Keratinocyte (primary cell): ENCODE measurements at regions not wholly inside any gene's neighbourhood (a gene's known extent, or its start where the extent isn't known, plus 50 kb on each side); places are given as distances from the start of the nearest gene placed in this dataset.

Experiments
- DNase-seq: peaks from one replicate; pipeline ENCODE4 v3.0.0-alpha.2; 2011; ENCODE audit warnings: low read depth, missing footprints, low spot score
- FAIRE-seq: peaks from 2 replicates; lab custom pipeline; 2011; peaks lifted over from hg19 to GRCh38; lab: Jason Lieb, UNC
- H2AFZ ChIP-seq: 2 replicates; pipeline ENCODE4 v1.6.0; 2012; ENCODE audit warnings: low read length, control low read depth, inconsistent platforms; ENCODE audit not compliant: control insufficient read depth
- H3K27ac ChIP-seq: 2 replicates; pipeline ENCODE4 v1.5.1; 2011; ENCODE audit warnings: low read length; ENCODE audit not compliant: control insufficient read depth, insufficient read depth
- H3K27me3 ChIP-seq: 3 replicates; pipeline ENCODE4 v1.6.0; 2011; ENCODE audit warnings: low read length; ENCODE audit not compliant: control insufficient read depth, insufficient read depth; ENCODE audit errors: extremely low read depth
- H3K36me3 ChIP-seq, 2 experiments: 2 replicates in 1 of 2; 3 replicates in 1 of 2; pipeline ENCODE4 v1.5.1; 2011; ENCODE audit warnings: low read length in 2 of 2, mild to moderate bottlenecking in 1 of 2; ENCODE audit not compliant: control insufficient read depth in 2 of 2, insufficient read depth in 2 of 2; ENCODE audit errors: extremely low read depth in 1 of 2
- H3K4me1 ChIP-seq: 3 replicates; pipeline ENCODE4 v1.5.1; 2011; ENCODE audit warnings: low read length; ENCODE audit not compliant: control insufficient read depth, insufficient read depth; ENCODE audit errors: extremely low read depth
- H3K4me2 ChIP-seq: 3 replicates; pipeline ENCODE4 v1.6.0; 2011; ENCODE audit warnings: low read depth, low read length; ENCODE audit not compliant: control insufficient read depth, insufficient read depth; ENCODE audit errors: extremely low read depth
- H3K4me3 ChIP-seq, 3 experiments: fragments of 200-600 bp in 1 of 3; sonication (generic) in 1 of 3; 2 replicates in 2 of 3; 3 replicates in 1 of 3; pipeline ENCODE4 v1.5.1; 2011 to 2016; ENCODE audit warnings: low read length in 3 of 3, mild to moderate bottlenecking in 3 of 3, control low read depth in 2 of 3, inconsistent platforms in 1 of 3, low read depth in 1 of 3, mixed read lengths in 1 of 3, mixed run types in 1 of 3, moderate library complexity in 1 of 3; ENCODE audit not compliant: control insufficient read depth in 2 of 3, insufficient read depth in 2 of 3; ENCODE audit errors: extremely low read depth in 1 of 3
- H3K79me2 ChIP-seq: 2 replicates; pipeline ENCODE4 v1.6.0; 2012; ENCODE audit warnings: low read length; ENCODE audit not compliant: control insufficient read depth, insufficient read depth
- H3K9ac ChIP-seq: 3 replicates; pipeline ENCODE4 v1.6.0; 2011; ENCODE audit warnings: low read length; ENCODE audit not compliant: control insufficient read depth, insufficient read depth; ENCODE audit errors: extremely low read depth
- H3K9me1 ChIP-seq: 3 replicates; pipeline ENCODE4 v1.6.0; 2011; ENCODE audit warnings: low read length; ENCODE audit not compliant: control insufficient read depth, insufficient read depth; ENCODE audit errors: extremely low read depth
- H3K9me3 ChIP-seq: 2 replicates; pipeline ENCODE4 v1.5.1; 2012; ENCODE audit warnings: low read depth, low read length; ENCODE audit not compliant: control insufficient read depth
- H4K20me1 ChIP-seq: 3 replicates; pipeline ENCODE4 v1.6.0; 2011; ENCODE audit warnings: low read length; ENCODE audit not compliant: control insufficient read depth, insufficient read depth; ENCODE audit errors: extremely low read depth
- CTCF ChIP-seq, 3 experiments: IDR thresholded peaks in 1 of 3; conservative IDR thresholded peaks in 1 of 3; optimal IDR thresholded peaks in 1 of 3; 2 replicates in 2 of 3; 3 replicates in 1 of 3; pipeline versions ENCODE3 to v1.5.1; 2011; ENCODE audit warnings: low read length in 3 of 3, mild to moderate bottlenecking in 3 of 3, moderate library complexity in 2 of 3, control low read depth in 1 of 3, inconsistent platforms in 1 of 3; ENCODE audit not compliant: insufficient read depth in 2 of 3; ENCODE audit errors: extremely low read depth in 1 of 3
- EZH2 ChIP-seq: IDR thresholded peaks from one replicate; pipeline ENCODE4 v1.6.1; 2012; ENCODE audit warnings: inconsistent platforms, mild to moderate bottlenecking, low read length, moderate library complexity
- dilution Hi-C: fragments of 300-500 bp; cut with MboI; formaldehyde crosslinking; loops from one replicate; pipeline ENCODE4 v1.7.0; 2020; ENCODE audit warnings: low sequenced_read_pairs; ENCODE audit not compliant: extremely low pct_ligation_motif_present

GRCh38 chr4:1561286-1561990 lies 122.7 kb downstream of the FAM53A start:
- DNase-seq, result no peak
- Histone ChIP-seq H3K9me3 (no peaks in the 10 kb centered on the region), H3K36me3 (no peaks in the 10 kb centered on the region), H3K4me2 (no peak overlapping the region), H3K9ac (no peak overlapping the region), H3K27me3 (peaks cover 47% of the 10 kb centered on the region), H3K9me1 (no peaks in the 10 kb centered on the region), H4K20me1 (no peaks in the 10 kb centered on the region), H3K27ac (no peak overlapping the region), H3K4me3 (no peak overlapping the region), H3K4me1 (peaks cover 7% of the 10 kb centered on the region), H2AFZ (no peak overlapping the region), H3K79me2 (no peaks in the 10 kb centered on the region)
- no peak for FAIRE-seq
- dilution Hi-C loops, result no loop called here
- TF ChIP-seq EZH2, result no peak
- no peak for TF ChIP-seq CTCF (optimal IDR thresholded peaks at IDR 0.05 in 1 of 3, IDR thresholded peaks at IDR 0.05 in 1 of 3, conservative IDR thresholded peaks at IDR 0.05 in 1 of 3; ENCODE audit: extremely low read depth in 1 of 3, insufficient read depth in 2 of 3, low read length in 3 of 3)

GRCh38 chr4:1559896-1560650 lies 124.0 kb downstream of the FAM53A start:
- Histone ChIP-seq H2AFZ (no peak overlapping the region), H3K79me2 (no peaks in the 10 kb centered on the region), H3K36me3 (no peaks in the 10 kb centered on the region), H3K9ac (no peak overlapping the region), H3K27me3 (peaks cover 49% of the 10 kb centered on the region), H3K27ac (no peak overlapping the region), H3K9me1 (no peaks in the 10 kb centered on the region), H3K4me3 (no peak overlapping the region), H3K9me3 (no peaks in the 10 kb centered on the region), H3K4me2 (no peak overlapping the region), H3K4me1 (no peaks in the 10 kb centered on the region), H4K20me1 (no peaks in the 10 kb centered on the region)
- no peak for FAIRE-seq
- dilution Hi-C loops, result no loop called here
- no peak for DNase-seq
- no peak for TF ChIP-seq CTCF (optimal IDR thresholded peaks at IDR 0.05 in 1 of 3, IDR thresholded peaks at IDR 0.05 in 1 of 3, conservative IDR thresholded peaks at IDR 0.05 in 1 of 3; ENCODE audit: extremely low read depth in 1 of 3, insufficient read depth in 2 of 3, low read length in 3 of 3)
- TF ChIP-seq EZH2, result no peak
